Neural crest cell (in vitro differentiated cells): ENCODE measurements at regions not wholly inside any gene's neighbourhood (a gene's known extent, or its start where the extent isn't known, plus 50 kb on each side); places are given as distances from the start of the nearest gene placed in this dataset.

Experiments used
- DNase-seq: peaks from one replicate; pipeline ENCODE4 v3.0.0; 2021; ENCODE audit warnings: low read depth, mixed read lengths, low spot score
- H3K27ac Mint-ChIP-seq: one replicate; pipeline ENCODE4 v1.8.0; 2021; ENCODE audit warnings: mild to moderate bottlenecking, mixed read lengths; ENCODE audit not compliant: unreplicated experiment
- H3K27me3 Mint-ChIP-seq: 2 replicates; pipeline ENCODE4 v1.8.0; 2021; ENCODE audit warnings: low read depth, mild to moderate bottlenecking, mixed read lengths
- H3K36me3 Mint-ChIP-seq: 2 replicates; pipeline ENCODE4 v1.8.0; 2021; ENCODE audit warnings: low read depth, mild to moderate bottlenecking, mixed read lengths
- H3K4me1 Mint-ChIP-seq: 2 replicates; pipeline ENCODE4 v1.8.0; 2021; ENCODE audit warnings: mixed read lengths
- H3K4me3 Mint-ChIP-seq: one replicate; pipeline ENCODE4 v1.8.0; 2021; ENCODE audit warnings: mild to moderate bottlenecking, mixed read lengths
- H3K9me3 Mint-ChIP-seq: 2 replicates; pipeline ENCODE4 v1.8.0; 2021; ENCODE audit warnings: mixed read lengths
- TF ChIP-seq, protein P1 (sequence below): fragments of 200-600 bp; sonication (generic); conservative IDR thresholded peaks from 2 replicates; pipeline ENCODE4 v1.5.0; 2021; ENCODE audit warnings: antibody characterized with exemption, mild to moderate bottlenecking

DNA sequence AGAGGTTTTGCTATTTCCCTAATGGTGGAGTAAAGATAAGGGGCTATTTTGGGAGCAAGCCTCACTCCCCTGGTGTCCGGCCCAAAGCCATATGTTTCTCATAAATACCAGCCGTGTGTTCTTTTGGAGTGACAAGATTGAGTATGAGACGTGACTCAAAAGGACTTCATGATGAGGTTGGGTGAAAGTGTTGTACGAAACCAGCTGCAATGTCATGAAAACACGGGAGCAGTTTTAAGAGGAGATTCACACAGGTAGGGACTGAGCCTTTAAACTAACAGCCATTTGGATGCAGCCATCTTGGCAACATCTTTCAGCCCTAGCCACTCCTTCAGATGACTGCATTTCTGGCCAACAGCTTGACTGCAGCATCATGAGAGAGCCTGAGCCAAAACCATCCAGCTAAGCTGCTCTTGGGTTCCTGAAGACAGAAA lies 532.3 kb upstream of the USP24 start:
- H3K4me1 Mint-ChIP-seq: no peaks in the 10 kb centered on the region
- TF ChIP-seq, protein P1, sequence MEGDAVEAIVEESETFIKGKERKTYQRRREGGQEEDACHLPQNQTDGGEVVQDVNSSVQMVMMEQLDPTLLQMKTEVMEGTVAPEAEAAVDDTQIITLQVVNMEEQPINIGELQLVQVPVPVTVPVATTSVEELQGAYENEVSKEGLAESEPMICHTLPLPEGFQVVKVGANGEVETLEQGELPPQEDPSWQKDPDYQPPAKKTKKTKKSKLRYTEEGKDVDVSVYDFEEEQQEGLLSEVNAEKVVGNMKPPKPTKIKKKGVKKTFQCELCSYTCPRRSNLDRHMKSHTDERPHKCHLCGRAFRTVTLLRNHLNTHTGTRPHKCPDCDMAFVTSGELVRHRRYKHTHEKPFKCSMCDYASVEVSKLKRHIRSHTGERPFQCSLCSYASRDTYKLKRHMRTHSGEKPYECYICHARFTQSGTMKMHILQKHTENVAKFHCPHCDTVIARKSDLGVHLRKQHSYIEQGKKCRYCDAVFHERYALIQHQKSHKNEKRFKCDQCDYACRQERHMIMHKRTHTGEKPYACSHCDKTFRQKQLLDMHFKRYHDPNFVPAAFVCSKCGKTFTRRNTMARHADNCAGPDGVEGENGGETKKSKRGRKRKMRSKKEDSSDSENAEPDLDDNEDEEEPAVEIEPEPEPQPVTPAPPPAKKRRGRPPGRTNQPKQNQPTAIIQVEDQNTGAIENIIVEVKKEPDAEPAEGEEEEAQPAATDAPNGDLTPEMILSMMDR: no peak
- H3K9me3 Mint-ChIP-seq: peaks cover 5% of the 10 kb centered on the region
- H3K36me3 Mint-ChIP-seq: no peaks in the 10 kb centered on the region
- no peaks in the 10 kb centered on the region for H3K27me3 Mint-ChIP-seq
- no peak overlapping the region for H3K27ac Mint-ChIP-seq
- H3K4me3 Mint-ChIP-seq: no peak overlapping the region
- DNase-seq: no peak

DNA sequence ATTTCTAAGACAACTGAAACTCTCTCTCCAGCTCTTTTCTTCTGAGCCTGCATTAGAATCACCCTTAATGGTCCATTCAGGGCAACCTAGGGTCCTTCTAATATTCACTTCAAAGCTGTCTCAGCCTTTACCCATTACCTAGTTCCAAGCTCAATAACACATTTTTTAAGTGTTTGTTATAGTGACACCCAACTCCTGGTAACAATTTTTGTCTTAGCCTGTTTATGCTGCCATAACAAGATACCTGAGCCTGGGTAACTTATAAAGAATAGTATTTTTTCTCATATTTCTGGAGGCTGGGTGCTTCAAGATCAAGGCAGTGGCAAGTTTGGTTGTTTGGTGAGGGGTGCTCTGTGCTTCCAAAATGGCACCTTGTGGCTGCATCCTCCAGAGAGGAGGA lies 531.5 kb upstream of the USP24 start:
- DNase-seq: no peak
- Mint-ChIP-seq H3K4me3 (no peak overlapping the region), H3K9me3 (peaks cover 5% of the 10 kb centered on the region), H3K36me3 (no peaks in the 10 kb centered on the region), H3K27me3 (no peaks in the 10 kb centered on the region), H3K4me1 (peaks cover under 1% of the 10 kb centered on the region), H3K27ac (no peak overlapping the region)
- TF ChIP-seq, protein P1: no peak

DNA sequence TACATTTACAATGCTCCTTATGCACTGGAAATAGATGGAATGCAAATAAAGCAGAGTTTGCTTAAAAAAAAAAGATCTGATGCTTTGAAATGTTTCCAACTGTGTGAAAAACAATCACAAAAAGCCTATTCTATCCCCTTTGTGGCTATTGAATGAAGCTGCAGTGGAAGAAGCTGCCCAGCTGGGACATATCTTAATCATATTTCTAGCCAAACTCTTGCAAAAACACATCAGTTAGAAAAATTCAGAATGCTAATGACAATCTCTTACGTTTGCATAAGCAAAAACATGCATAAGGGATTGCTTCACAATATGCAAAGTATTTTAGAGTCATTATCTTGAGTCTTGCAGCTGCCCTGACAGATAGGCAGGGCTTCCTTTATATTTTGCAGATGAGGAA lies 526.4 kb upstream of the USP24 start:
- H3K36me3 Mint-ChIP-seq: no peaks in the 10 kb centered on the region
- no peak overlapping the region for H3K4me3 Mint-ChIP-seq
- peaks cover 10% of the 10 kb centered on the region for H3K9me3 Mint-ChIP-seq
- peaks cover 11% of the 10 kb centered on the region for H3K4me1 Mint-ChIP-seq
- TF ChIP-seq, protein P1: no peak
- no peaks in the 10 kb centered on the region for H3K27me3 Mint-ChIP-seq
- H3K27ac Mint-ChIP-seq: no peak overlapping the region
- DNase-seq: no peak

DNA sequence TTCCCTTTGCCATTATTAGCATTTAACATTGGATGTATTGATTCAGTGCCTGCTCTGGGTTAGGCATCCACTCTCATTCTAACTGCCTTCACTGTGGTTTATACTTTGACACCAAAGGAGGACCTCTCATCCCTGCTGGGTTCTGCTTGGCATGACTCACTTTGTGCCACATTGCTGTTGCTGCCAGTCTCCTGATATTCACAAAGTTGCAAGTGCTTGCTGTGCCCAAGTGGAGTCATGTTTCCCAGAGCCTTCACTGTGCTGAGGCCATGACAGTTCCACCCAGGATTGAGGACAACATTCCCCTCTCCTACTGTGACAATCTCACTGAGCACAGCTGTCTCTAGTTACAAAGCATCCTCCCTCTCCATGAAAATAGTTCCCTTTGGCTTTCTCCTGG lies 519.9 kb upstream of the USP24 start:
- Mint-ChIP-seq H3K36me3 (no peaks in the 10 kb centered on the region), H3K4me1 (no peaks in the 10 kb centered on the region), H3K9me3 (peaks cover 7% of the 10 kb centered on the region), H3K27me3 (no peaks in the 10 kb centered on the region), H3K4me3 (no peak overlapping the region), H3K27ac (no peak overlapping the region)
- no peak for DNase-seq
- TF ChIP-seq, protein P1: no peak

DNA sequence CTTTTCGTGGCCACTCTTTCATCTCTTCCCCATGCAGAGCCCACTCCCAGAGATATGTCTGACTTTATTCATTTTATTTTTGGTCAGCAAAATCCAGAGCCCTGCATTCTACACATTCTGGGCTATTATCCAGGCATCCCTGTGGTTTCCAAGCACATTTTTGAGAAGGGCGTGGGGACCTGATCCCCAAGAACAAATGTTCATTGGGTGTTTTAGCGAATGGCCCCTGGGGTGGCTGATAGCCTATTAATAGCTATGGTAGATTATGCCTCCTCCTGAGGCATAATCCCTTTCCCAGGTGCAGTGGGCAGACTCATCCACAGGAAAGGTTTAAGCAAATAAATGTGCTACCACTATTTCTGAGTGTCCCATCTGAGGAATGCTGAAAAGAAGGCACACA lies 511.8 kb upstream of the USP24 start:
- no peak overlapping the region for H3K27ac Mint-ChIP-seq

More for the DNA sequence above, 511.8 kb upstream of the USP24 start:
- H3K9me3 Mint-ChIP-seq: peaks cover 5% of the 10 kb centered on the region
- H3K27me3 Mint-ChIP-seq: peaks cover 9% of the 10 kb centered on the region
- DNase-seq: no peak
- H3K4me1 Mint-ChIP-seq: no peaks in the 10 kb centered on the region
- no peaks in the 10 kb centered on the region for H3K36me3 Mint-ChIP-seq
- no peak overlapping the region for H3K4me3 Mint-ChIP-seq
- TF ChIP-seq, protein P1: no peak
